Breast epithelium (tissue), 4 donors: ENCODE measurements at regions not wholly inside any gene's neighbourhood (a gene's known extent, or its start where the extent isn't known, plus 50 kb on each side); places are given as distances from the start of the nearest gene placed in this dataset.

Source experiments
- DNase-seq, 2 donors: peaks; one replicate each; pipeline ENCODE4 v3.0.0-alpha.2; 2019; ENCODE audit warnings: low spot score in 2 of 2
- H3K27ac ChIP-seq, 2 donors: fragments of 200-600 bp; sonication (generic) in 1 of 2; one replicate each; pipeline ENCODE4 v1.5.1; 2016 to 2019; ENCODE audit warnings: mild to moderate bottlenecking in 1 of 2
- H3K27me3 ChIP-seq, 2 donors: fragments of 200-600 bp; sonication (generic) in 1 of 2; one replicate each; pipeline versions ENCODE4 v1.5.1 to v1.6.0; 2017 to 2019; ENCODE audit warnings: control low read depth in 1 of 2, mild to moderate bottlenecking in 1 of 2
- H3K36me3 ChIP-seq: fragments of 200-600 bp; one replicate; pipeline ENCODE4 v1.5.1; 2019
- H3K4me1 ChIP-seq, 2 donors: fragments of 200-600 bp; sonication (generic); one replicate each; pipeline ENCODE4 v1.5.1; 2016 to 2019; ENCODE audit warnings: control low read depth in 1 of 2
- H3K4me3 ChIP-seq, 3 donors: fragments of 200-600 bp; sonication (generic); 1 replicate in 2 of 3; 2 replicates in 1 of 3; pipeline ENCODE4 v1.5.1; 2016 to 2019; ENCODE audit warnings: mild to moderate bottlenecking in 3 of 3, moderate library complexity in 2 of 3
- H3K9me3 ChIP-seq, 2 donors: fragments of 200-600 bp; sonication (generic) in 1 of 2; one replicate each; pipeline ENCODE4 v1.5.1; 2016 to 2019; ENCODE audit warnings: control low read depth in 1 of 2
- POLR2A ChIP-seq: fragments of 450-650 bp; IDR thresholded peaks from one replicate; pipeline ENCODE4 v1.6.1; 2016; ENCODE audit warnings: antibody characterized with exemption, mild to moderate bottlenecking, moderate library complexity
- POLR2AphosphoS5 ChIP-seq, 3 donors: sonication (generic); formaldehyde crosslinking; IDR thresholded peaks; one replicate each; pipeline ENCODE4 v1.6.1; 2017; ENCODE audit warnings: antibody characterized with exemption in 3 of 3
- intact Hi-C: fragments of 100-400 bp; cut with DNase I; formaldehyde crosslinking; loops from one replicate; pipeline ENCODE4 v1.15.1; 2023; ENCODE audit warnings: low total_unique reads
- TF ChIP-seq, protein P1 (sequence below), 3 donors: fragments of 450-650 bp; IDR thresholded peaks; one replicate each; pipeline ENCODE4 v1.5.1; 2016 to 2017; ENCODE audit warnings: antibody characterized with exemption in 3 of 3, mild to moderate bottlenecking in 3 of 3, moderate library complexity in 3 of 3

- no peaks in the 10 kb centered on the region for H3K27me3 ChIP-seq
- DNase-seq, result no peak
- H3K27ac ChIP-seq, result no peak overlapping the region
- intact Hi-C loops, result no loop called here
- no peaks in the 10 kb centered on the region for H3K4me1 ChIP-seq
- TF ChIP-seq POLR2A (no peak), POLR2AphosphoS5 (IDR thresholded peaks at IDR 0.05) (no peak)
- TF ChIP-seq, protein P1, sequence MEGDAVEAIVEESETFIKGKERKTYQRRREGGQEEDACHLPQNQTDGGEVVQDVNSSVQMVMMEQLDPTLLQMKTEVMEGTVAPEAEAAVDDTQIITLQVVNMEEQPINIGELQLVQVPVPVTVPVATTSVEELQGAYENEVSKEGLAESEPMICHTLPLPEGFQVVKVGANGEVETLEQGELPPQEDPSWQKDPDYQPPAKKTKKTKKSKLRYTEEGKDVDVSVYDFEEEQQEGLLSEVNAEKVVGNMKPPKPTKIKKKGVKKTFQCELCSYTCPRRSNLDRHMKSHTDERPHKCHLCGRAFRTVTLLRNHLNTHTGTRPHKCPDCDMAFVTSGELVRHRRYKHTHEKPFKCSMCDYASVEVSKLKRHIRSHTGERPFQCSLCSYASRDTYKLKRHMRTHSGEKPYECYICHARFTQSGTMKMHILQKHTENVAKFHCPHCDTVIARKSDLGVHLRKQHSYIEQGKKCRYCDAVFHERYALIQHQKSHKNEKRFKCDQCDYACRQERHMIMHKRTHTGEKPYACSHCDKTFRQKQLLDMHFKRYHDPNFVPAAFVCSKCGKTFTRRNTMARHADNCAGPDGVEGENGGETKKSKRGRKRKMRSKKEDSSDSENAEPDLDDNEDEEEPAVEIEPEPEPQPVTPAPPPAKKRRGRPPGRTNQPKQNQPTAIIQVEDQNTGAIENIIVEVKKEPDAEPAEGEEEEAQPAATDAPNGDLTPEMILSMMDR (IDR thresholded peaks at IDR 0.05), result no peak
- no peaks in the 10 kb centered on the region for H3K9me3 ChIP-seq
- H3K4me3 ChIP-seq, result no peak overlapping the region
- H3K36me3 ChIP-seq, result no peaks in the 10 kb centered on the region
Measured at GRCh38 chr13:99809926-99810325, 161.6 kb downstream of the ZIC5 start.

- H3K27ac ChIP-seq, result no peak overlapping the region
- no peak for DNase-seq
- no peaks in the 10 kb centered on the region for H3K36me3 ChIP-seq
- no peaks in the 10 kb centered on the region for H3K27me3 ChIP-seq
- H3K4me3 ChIP-seq, result no peak overlapping the region
- intact Hi-C loops, result no loop called here
- no peaks in the 10 kb centered on the region for H3K4me1 ChIP-seq
- H3K9me3 ChIP-seq, result no peaks in the 10 kb centered on the region
- TF ChIP-seq POLR2A (no peak), POLR2AphosphoS5 (IDR thresholded peaks at IDR 0.05) (no peak)
- TF ChIP-seq, protein P1 (IDR thresholded peaks at IDR 0.05), result no peak
Measured at GRCh38 chr13:99809496-99809895, 162.1 kb downstream of the ZIC5 start.

- intact Hi-C loops, result no loop called here
Measured at GRCh38 chr13:99808786-99809185, 162.8 kb downstream of the ZIC5 start.

DNA sequence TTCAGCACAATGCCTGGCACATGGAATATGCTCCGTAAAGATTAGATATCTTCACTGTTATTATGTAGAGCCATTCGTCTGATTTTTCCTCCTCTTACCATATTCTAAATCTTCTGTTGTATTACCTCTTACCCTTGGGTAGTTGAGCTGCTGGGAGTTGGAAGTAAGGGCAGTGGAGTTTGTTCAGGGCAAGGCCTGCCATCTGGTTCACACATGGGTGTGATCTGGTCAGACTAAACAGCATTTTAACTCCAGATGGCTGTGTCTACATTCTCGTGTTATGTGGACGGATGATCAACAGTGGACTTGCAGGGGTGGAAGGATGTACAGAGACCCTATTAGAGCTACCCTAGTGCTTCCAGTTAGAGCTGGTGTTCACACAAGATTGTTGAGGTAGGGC, 164.9 kb downstream of the ZIC5 start:
- Histone ChIP-seq H3K4me3 (no peak overlapping the region), H3K9me3 (no peaks in the 10 kb centered on the region), H3K27me3 (no peaks in the 10 kb centered on the region), H3K27ac (no peak overlapping the region), H3K36me3 (no peaks in the 10 kb centered on the region), H3K4me1 (no peaks in the 10 kb centered on the region)
- intact Hi-C loops, result no loop called here
- no peak for DNase-seq
- TF ChIP-seq POLR2AphosphoS5 (IDR thresholded peaks at IDR 0.05) (no peak), POLR2A (no peak)
- TF ChIP-seq, protein P1 (IDR thresholded peaks at IDR 0.05), result no peak

More at GRCh38 chr13:99808786-99809185, 162.8 kb downstream of the ZIC5 start:
- H3K4me1 ChIP-seq, result no peaks in the 10 kb centered on the region
- TF ChIP-seq POLR2AphosphoS5 (IDR thresholded peaks at IDR 0.05), result no peak
- TF ChIP-seq, protein P1 (IDR thresholded peaks at IDR 0.05), result no peak
- TF ChIP-seq POLR2A, result no peak
- no peaks in the 10 kb centered on the region for H3K36me3 ChIP-seq
- no peak overlapping the region for H3K27ac ChIP-seq
- no peak overlapping the region for H3K4me3 ChIP-seq
- DNase-seq, result no peak
- H3K9me3 ChIP-seq, result no peaks in the 10 kb centered on the region
- no peaks in the 10 kb centered on the region for H3K27me3 ChIP-seq

- intact Hi-C loops, result no loop called here
- H3K4me1 ChIP-seq, result no peaks in the 10 kb centered on the region
- H3K36me3 ChIP-seq, result no peaks in the 10 kb centered on the region
- H3K27ac ChIP-seq, result no peak overlapping the region
- H3K4me3 ChIP-seq, result no peak overlapping the region
- H3K27me3 ChIP-seq, result no peaks in the 10 kb centered on the region
- TF ChIP-seq POLR2AphosphoS5 (IDR thresholded peaks at IDR 0.05), result no peak
- TF ChIP-seq, protein P1 (IDR thresholded peaks at IDR 0.05), result no peak
- no peak for TF ChIP-seq POLR2A
- DNase-seq, result no peak
- H3K9me3 ChIP-seq, result no peaks in the 10 kb centered on the region
Measured at GRCh38 chr13:99805361-99805760, 166.2 kb downstream of the ZIC5 start.
